GM04503 (cell line): ENCODE measurements at regions not wholly inside any gene's neighbourhood (a gene's known extent, or its start where the extent isn't known, plus 50 kb on each side); places are given as distances from the start of the nearest gene placed in this dataset.

Experiments used
- DNase-seq: peaks from one replicate; pipeline ENCODE4 v3.0.0-alpha.2; 2012; ENCODE audit warnings: low read depth

GRCh38 chr6:1551249-1551648 is 58.5 kb upstream of the FOXC1 start:
- DNase-seq = no peak

DNA sequence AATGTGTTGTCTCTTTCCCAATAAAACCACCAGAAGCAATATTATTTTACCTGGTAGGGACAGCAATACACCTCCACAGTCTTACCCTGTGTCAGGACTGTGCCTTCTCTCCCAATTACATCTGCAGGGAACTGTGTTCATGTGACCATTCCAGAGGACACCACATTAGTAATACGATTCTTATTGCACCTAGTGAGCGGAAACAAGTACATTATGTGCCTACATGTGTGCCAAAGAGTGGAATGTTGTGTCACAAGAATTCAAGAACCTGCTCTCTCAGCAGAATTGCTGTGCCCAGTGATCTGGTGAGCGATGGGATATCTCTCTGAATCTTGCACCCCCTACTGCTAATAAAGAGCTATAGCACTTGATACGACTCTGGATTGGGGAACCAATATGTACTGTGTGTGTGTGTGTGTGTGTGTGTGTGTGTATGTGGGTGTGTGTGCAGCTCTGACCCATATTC is 57.4 kb upstream of the FOXC1 start:
- no peak for DNase-seq

DNA sequence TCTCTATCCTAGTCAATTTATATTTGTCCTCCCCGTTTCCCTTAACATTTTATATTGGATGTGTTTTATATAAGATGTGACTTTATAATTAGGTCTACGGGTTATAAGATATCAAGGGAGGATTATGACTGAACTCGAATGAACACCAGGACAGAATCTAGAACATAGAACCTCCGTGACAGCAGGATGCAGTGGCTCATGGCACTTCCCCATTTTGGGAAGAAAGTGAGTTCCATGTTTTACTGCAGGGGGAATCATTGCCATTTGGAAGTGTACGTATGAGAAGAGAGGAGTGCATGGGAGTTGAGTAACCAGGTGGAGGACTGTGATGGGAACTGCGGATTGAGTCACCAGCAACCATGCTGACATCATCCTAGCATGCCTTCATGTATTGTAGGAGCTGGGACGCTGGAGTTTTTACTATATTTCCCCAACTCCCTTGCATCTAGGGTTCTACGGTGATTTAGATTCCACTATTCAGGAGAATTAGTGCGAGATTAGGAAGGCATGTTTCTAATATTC is 56.1 kb upstream of the FOXC1 start:
- DNase-seq = no peak

GRCh38 chr6:1554141-1554475 is 55.6 kb upstream of the FOXC1 start:
- no peak for DNase-seq

DNA sequence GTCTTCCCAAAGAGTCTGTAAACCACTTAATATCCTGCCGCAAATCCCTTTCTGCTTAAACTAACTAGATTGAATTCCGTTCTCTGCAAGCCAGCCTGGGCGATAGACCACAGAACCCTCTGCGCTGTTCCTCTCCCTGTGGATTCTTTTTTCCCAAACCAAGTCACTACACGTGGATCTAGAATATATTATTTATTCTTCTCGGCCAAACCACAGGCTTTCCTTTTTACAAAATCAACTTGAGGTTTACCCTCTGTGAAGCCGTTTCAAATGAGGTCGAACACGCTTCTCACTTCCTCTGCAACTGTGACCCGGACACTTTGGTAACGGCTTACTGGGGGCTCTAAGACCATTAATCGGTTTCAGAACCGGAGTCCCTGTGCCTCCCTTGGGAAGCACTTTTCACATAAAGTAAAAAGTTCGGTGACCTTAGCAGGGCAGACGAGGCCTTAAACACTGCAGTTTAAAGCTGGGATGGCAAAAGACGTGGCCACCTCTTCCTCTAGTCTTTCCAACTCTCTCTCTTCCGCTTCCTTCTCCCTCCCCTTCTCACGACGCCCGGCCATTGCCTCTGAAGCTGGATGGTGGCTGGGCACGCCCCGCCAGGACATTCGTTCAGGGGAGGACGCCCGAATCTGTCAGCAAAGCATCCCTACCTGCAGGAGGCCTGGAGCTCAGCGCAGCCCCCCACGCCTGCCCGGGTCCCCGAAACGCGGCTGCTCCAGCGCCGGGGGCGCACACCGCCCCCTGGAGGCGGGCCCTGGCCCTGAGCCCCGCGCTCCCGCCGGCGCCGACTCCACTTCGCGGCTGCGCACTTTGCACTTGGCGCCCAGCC is 55.0 kb upstream of the FOXC1 start:
- no peak for DNase-seq

- no peak for DNase-seq
Measured at GRCh38 chr6:1558388-1558787, 51.3 kb upstream of the FOXC1 start.
